HG03064 (cell line): ENCODE measurements at regions not wholly inside any gene's neighbourhood (a gene's known extent, or its start where the extent isn't known, plus 50 kb on each side); places are given as distances from the start of the nearest gene placed in this dataset.

ENCODE experiments used
- ATAC-seq: cut with Tn5 transposase; IDR thresholded peaks from one replicate; pipeline ENCODE4 v1.9.1; 2021; ENCODE audit warnings: low read depth; ENCODE audit not compliant: unreplicated experiment

GRCh38 chr4:141571793-141572192, 64.6 kb upstream of the IL15 start:
- ATAC-seq = no peak

- ATAC-seq = no peak
Observed at GRCh38 chr4:141573678-141574077, 62.7 kb upstream of the IL15 start.

DNA sequence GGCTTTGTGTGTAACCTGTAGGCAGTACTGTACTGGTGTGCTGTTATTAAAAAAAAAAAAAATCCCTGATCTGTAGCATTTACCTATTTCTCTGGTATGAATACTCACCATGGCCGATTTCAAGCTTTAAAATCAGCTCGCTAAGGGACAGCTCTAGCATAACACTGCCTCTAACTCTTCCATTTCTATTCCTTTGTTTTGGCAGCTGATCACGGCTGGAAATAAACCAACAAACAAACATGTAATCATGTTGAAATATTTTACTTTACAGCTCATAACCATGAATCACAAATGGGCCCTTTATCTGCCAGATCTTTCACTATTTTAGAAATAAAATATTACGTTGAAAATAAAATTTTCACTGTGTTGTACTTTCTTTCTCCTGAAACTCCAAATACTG, 60.5 kb upstream of the IL15 start:
- ATAC-seq = no peak

GRCh38 chr4:141576585-141577110, 59.7 kb upstream of the IL15 start:
- ATAC-seq = no peak

DNA sequence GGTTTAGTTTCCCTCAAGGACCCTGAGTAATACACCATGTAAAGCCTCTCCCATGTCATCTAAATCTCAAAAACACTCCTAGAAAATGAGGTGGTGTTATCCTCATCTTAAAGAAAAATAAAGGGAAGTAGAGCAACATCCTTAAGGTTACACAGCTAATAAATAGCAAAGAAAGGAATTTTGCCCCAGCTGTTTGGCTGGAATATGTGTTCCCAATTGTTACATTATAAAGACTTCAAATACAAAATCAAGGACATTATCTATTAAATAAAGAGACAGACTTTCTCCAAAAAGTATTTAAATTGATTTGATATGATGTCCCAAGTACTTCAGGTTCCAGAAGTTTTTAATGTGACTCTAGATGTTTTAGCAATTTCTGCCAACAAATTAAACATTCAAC, 57.9 kb upstream of the IL15 start:
- no peak for ATAC-seq

DNA sequence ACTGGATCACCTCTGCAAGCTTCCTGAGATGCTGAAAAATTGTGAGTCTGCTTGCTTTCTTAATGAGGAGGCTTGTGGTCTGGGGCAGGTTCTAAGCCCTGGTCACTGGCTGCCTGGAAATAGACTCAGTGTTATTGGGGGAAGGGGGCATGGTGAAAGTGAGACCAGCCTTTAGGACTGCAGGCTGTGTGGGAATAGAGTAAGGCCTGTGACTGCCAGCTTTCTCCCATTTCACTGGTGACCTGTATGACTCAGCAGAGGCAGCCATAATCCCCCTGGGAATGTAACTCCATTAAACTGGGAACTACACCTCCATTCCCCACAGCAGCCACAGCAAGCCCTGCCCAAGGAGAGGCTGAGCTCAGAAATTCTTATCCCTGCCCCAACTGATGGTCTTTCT, 55.9 kb upstream of the IL15 start:
- ATAC-seq = no peak
